ENCODE measurements at regions not wholly inside any gene's neighbourhood (a gene's known extent, or its start where the extent isn't known, plus 50 kb on each side); places are given as distances from the start of the nearest gene placed in this dataset.

DNA sequence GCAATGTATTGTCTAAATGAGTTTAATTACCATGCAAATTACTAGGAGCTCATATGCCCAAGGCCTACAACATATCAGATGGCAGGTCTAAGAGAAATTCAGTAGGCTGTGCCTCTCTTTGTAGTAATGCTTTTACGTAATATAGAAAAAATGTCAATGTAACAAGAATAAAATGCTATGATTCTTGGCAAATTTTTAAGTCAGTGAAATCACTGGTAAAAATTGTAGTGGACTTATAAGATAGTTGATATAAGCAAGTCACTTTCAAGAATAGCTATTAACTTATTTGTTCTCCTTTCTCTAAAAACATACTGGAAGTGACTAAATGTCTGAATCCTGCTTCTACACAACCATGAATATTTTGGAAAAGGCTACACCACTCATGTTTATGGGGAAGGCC lies 707.8 kb downstream of the TUSC7 start:
- no peak for DNase-seq

DNA sequence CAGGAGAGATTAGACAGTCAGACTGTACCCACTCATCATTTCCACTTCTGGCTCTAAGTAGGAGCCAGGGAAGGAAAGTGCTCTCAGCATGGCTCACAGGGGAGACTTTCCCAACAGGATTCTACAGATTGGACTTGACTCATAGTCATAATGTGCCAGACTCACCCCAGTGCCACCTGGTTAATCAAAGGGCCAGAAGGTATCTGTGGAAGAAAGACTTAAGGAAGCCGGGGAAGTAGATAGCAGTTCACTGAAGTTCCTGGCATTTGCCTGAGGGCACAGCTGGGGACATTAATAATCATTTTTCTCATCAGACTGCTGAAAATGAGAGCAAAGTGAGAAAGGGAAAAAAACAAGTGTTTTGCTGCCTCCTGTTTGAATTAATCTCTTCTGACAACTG lies 717.5 kb downstream of the TUSC7 start:
- DNase-seq: no peak

DNA sequence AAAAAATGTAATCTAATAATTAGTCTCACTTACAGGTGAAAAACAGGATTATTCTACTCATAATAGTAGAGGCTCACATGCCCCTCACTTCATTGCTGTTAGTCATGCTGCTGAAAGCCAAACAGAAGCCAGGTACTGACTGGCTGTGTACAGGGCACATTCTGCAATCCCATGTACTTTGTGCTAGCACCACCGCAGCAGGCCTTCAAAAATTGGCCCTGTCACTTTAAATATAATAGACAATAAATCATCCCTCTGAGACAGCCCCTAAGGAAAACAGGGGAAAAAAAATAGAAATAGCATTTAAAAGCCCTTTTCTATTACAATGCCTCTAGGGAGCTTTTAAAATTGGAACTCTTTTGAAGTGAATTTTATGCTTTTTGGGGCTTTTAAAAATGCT lies 723.8 kb downstream of the TUSC7 start:
- no peak for DNase-seq

DNA sequence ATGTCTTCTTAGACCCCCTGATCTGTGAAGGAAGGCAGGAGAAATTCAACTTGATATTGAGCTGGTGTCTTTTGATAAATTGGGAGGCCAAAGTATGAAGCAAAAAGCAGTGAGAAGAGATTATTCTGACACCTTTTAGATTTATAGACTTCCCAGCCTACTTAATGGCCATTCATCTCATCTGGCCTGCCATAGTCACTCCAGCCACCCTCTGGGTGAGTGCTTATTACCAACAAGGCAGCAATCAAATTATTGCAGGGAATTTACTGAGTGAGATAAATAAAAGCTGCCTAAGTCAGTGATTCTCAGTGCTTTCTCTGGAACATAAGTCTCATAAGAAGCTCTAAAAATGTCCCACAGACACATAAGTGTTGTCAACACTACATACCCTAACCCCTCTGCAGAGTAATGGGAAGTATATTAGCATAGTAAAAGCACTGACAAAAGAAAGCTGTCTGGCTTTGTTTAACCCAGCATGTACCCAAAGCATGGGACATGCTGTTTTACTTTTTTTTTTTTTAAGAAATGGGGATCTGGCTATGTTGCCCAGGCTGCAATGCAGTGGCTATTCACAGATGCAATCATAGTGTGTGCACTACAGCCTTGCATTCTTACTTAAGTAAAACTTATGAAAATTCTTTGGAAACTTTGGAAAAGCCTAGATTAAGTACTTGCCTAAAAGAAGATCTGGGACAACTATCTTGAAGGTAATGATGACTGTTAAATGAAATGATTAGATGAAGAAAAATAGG lies 725.3 kb downstream of the TUSC7 start:
- DNase-seq: no peak

DNA sequence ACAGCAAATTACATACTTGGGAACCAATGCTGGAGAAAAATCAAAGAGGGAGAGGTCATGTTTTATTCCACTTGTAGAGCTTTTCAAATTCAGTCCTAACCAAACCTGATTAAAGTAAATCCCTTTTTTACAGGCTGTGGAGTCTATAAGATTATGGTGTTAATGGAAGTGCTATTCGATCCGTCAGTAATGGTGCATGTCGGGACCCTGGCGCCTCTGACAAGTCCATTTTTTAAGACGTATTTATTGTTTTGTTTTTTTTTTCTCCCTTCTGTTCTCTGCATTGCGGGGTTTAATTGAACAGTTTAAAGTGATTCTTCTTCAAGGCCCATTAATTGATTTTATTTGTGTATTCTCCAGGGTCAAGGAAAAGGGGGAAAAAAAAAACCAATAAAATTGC lies 725.9 kb downstream of the TUSC7 start:
- no peak for DNase-seq

DNA sequence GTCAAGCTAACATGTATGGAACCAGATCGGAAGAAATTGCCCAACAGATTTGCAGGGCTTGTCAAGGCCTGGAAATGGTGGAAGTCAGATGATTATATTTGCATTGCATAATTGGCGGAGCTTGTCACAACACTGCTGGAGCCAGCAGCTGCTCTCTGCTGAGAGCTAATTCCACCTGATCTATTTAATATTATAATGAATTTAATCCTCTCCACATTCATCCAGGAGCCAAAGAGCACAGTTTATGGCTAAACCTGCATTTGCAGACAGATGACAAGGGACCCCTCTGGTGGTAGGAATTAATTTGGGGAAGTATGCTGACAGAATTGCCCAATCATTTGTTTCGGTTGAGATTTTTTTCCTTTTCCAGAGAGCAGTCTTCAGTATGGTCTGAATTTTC lies 730.2 kb downstream of the TUSC7 start:
- no peak for DNase-seq

DNA sequence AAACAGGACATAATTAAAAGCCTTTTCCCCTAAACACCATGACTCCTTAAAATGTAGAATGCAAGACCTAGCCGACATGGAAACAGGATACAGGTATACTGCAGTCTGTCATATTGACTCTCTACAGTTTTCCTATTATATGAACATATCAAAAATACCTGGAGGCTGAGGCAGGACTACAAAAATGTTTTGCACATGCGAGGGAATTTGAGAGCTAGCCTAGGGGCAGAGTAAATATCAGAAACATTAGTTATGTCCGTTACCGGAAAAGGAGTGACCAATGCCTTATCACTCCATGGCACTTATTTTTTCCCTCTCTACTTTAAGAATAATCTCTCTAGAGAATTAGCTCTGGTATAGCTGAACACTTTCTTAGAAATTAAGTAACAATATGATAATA lies 732.3 kb downstream of the TUSC7 start:
- DNase-seq: no peak

DNA sequence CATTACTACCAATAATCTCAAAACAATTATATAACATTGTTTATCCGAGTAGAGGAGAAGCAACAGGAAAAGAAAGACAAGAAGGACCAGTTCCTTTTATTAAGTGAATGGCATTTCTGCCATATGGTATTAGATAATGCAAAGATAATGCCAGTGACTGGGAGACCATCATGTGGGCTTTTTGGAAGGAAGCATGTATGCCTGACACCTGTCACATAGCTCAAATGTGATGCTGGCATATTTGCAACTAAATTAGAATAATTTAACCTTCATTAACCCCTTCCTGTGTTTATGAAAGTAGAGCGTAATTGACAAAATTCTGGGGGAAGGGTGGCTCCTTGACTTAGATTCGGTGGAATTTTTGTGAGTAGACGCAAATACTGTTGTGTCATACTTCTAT lies 733.0 kb downstream of the TUSC7 start:
- DNase-seq: no peak

DNA sequence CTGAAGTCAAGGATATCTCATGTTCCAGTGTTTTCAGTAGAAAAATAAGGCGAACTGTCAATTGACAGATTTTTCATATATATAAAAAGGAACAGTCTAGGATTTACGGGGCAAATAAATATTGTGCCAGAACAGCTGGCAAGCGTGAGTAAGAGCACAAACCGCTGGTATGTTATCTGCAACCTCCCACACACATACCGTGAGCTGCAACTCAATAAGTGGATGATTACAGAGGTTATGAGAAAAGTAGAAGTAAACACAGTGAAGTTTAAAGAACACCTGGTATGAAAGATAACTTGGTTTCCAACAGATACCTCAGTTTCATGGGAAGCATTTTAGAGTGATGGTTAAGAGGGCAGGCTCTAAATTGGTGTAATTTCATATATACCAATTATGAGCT lies 733.4 kb downstream of the TUSC7 start:
- DNase-seq: no peak

DNA sequence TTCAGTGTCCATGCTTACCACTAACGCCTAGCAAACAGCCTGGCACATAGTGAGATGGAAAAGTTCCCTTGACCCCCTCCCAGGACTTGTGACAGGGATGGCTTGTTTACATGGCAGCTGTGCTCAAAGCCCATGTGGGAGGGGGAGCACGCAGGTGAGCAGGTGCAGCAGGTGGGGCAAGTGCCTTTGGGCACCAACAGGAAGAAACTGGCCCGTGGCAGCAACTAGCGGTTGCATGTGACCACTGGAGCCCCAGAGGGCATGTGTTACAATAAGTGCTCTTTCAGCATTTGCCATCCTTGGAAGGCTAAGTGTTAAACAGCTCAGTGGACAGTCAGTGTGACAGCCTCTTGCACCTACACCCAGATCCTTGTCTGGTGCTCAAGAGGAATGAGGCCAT lies 734.6 kb downstream of the TUSC7 start:
- DNase-seq: no peak

DNA sequence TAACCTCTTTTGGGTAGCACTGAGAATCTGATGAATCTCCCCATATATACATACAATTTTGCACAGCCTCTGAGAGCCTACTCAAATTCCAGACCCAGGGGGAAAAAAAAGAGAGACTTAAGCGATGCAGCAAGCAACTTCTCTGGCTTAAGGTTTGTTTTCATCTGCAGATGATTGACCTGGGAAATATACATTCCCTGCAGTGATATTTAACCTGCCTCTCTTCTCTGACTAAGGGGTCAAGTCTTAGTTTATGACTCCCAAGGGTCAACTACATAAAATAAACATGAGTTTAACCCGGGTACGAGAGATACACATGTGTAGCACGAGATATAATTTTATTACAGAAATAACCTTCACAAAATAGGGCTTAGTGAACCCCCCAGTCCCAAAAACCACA lies 737.8 kb downstream of the TUSC7 start:
- no peak for DNase-seq

DNA sequence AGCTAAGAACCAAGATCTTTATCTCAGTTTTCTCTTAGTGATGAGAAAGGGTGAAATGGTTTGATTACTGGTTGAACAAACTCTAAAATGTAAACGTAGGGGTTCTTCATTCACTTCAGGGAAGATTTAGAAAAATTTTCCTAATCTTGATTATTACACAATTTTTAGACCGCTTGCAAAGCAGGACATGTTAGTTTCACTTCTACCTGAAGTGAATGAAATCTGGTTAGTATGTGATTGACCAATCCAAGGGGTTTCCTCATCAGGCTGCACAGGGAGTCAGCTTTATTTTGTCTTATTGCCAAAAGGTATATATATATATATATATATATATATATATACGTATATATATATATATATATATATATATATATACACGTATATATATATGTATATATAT lies 740.4 kb downstream of the TUSC7 start:
- no peak for DNase-seq

DNA sequence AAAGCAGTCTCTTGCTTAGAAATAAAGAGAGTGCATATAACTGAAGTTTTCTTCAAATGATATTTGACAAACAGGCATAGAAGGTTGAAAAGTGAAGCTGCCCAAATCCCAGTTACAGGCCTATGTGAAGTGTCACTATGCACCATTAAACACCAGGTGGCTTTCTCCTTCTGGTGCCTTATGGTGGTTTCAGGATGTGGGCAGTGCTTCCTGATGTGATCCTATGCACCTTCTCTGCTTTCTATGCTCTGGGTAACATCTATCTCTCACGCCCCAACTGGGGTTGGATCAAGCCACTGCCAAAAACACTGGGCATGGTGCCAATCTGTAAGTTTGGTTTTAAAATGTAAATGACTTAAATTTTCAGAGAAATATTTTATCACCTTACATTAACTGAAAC lies 744.7 kb downstream of the TUSC7 start:
- no peak for DNase-seq

DNA sequence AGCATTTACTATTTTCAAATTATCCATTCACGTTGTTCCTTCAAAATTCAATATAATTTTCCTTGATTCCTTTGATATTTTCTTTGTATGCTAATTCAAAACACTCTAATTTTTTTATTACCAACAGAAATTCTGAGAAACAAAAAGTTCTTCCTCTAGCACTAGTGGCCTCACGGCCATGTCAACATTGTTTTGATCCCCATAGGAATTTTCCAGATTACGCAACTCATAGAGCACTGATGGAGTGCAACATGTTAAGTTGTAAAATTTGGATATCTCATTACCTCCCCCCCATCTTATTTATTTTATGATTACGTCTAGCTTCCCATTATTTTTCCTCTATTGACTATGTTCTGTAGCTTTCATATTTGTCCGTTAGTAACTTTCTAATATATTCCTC lies 745.3 kb downstream of the TUSC7 start:
- no peak for DNase-seq

DNA sequence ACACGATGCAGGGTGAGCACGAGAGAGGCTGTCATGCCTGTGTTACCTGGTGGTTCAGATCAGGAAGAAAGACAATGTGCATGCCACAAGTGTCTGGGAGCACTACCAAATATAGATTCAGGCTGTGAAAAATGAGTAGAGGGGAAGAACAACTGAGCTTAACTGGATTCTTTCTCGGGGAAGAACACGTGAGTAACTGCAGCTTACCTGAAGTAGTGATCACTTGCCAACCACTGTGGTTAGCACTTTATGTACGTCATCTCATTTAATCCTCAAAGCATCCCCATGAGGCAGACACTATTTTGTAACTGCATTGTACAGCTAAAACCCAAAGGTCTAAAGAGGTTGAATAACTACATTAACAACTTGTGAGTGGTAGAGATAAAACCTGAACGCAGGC lies 746.2 kb downstream of the TUSC7 start:
- no peak for DNase-seq

DNA sequence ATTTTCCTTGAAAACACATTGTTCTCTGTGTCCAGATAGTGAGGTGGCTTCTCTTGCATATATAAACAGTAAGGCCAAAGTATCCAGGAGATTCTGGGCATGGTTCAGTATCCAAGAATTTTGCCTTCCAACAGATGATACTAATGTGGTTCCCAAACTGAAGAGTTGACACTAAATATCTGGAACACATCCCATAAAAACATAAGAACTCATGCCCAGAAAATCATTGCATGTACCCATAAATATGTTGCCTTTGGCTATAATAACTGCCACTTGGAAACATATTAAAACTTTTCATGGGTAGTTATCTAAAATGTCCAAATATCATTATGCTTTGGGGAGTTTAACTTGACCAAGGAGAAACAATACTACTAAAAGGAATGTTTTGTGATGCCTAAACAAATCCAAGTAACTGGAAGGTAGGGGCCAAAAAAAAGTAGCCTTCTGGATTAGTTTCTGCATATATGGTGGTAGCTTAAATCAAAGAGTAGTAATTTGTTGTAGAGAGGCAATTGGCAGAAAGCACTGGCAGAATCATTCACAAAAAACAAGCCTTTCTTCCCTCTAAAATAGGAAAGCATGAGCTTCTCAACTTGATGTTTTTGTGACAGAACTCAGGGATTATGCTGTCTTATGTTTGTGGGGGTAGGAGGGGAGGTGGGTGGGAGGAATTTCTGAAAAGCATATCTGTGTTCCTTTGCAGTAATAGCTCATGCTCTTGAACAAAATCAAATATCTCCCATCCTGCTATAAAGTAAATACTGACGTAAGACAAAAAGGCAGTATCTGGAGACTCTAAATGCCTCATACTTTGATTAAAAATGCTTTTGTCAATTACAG lies 753.9 kb downstream of the TUSC7 start:
- no peak for DNase-seq

DNA sequence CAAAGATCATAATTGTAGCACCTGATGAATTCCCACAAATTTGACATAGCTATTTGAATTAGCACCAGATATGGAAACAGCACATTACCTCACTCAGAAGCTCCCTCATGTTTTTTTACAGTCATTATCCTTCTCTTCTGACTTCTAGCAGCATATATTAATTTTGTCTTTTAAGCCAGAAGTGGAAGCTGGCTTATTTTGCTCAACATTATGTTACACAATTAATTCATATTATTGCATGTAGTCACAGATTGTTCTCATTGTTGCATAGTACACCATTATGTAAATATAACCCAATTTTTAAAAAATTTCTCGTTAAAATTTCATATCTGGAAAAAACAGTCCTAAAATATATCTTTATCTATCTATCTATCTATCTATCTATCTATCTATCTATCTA lies 762.3 kb downstream of the TUSC7 start:
- DNase-seq: no peak

DNA sequence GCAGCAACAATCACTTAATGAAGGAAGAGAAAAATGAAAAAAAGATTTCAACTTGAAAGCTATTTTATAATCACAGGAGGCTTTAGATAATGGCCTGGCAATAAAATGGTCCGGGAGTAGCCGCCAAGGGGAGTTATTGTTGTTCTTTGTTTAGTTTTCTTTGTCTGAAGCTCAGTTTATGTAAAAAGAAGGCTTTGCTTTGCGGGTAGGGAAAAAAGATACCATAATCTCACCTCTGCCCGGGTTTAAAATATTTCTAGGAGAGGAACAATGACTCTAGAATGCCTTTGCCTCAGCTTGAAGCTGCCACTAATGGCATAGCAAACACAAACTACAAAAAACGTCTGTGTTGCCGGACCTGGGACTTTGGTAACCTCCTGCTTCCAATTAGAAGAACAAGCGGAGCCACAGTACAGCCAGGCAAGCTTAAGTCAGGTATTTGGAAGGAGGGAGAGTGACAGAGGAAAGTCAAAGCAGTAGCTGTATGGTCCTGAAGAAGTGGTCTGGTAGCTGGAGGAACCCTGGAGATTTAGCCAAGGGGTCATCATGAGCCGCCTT lies 764.5 kb downstream of the TUSC7 start:
- no peak for DNase-seq

DNA sequence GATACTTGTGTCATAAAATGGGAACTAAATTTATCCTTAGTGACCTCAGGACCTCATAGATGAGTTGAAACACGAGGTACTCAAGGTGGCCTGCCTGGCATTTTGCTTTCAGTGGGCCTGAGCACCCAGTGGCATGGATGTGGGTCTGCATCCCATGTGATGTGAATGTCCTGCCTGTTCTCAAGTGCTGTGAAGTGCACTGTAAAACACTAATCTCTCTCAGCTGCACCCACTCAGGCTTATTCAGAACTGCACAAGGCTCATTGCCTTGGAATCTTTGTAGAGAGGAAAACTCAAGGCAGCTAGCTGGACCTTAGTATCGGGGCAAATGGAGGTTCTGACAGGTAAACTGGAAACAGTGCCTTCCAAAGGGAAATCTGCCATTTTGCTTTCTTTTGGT lies 767.0 kb downstream of the TUSC7 start:
- DNase-seq: no peak

DNA sequence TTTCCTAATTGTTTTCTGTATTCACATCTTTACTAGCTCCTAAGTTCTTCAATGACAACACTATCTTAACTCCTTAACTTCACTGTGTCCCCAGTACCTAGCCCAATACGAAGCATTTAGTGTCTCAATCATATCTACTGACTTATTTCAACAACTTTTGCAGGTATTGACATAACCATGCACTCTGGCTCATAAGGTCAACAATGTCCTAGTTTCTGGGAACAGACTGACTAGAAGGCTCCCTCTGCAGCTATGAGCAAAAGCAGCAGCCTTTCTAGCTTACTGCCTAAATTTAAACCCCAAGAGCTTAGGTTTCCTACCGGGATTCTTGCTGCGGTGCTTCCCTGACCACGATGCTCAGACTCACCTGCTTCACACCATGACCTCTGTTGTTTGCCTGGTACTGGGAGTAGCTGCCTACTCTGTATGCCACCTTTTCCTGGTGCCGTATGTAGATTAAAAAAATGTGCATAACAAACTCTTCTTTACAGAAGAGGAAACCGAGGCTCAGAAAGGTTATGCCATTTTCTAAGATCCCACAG lies 767.7 kb downstream of the TUSC7 start:
- no peak for DNase-seq

DNA sequence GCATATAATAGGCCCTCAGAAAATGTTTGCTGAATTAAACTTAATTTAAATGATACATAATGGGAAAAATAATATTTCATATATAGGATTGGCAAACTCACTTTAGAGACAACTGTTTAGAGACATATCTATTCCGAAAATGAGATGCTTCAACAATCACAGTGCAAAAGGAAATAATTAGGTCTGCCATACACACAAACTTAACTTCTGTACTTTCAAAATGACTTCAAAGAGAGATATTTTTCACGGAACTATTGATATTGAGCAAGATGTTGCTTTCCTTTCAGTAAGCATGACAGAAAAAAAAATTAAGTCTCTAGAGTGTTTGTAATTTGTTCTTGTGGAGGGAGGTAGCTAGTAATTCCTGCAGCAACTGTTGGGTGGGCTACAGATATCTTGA lies 769.5 kb downstream of the TUSC7 start:
- no peak for DNase-seq

DNA sequence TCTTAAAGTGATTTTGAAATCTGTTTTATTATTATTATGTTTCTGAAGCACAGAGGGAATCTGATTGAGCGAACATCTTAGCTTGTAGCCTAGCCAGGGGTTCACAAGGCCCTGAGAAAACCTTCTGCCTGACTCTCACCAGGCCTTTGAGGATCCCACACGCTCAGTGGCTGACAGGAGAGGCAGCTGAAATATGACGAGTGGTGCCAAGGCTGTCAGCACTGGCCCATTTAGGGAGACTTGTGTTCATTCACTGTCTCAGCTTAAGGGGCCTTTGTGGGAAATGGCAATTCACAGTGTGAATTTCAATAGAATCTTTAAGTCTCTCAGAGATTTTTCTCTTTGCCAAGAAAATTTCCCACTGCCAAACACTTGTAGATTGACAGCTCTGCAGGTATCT lies 770.9 kb downstream of the TUSC7 start:
- DNase-seq: no peak

DNA sequence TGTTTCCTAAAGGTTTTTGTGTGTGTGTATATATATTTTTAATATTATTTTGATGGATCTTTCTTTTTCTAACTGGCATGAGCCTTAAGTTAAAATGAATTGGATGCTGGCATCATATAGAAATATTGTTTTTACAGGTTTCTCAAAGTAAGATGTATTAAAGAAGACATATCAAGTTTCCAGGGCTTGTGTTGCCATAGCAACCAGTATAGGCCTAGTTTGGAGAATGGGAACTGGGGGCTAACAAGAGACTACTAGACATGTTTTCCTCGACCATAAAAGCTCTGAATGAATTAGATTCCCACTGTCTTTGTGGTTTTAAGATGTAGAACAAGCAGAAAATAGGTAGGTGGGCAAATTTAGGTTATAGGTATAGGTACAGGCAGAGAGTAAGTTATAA lies 771.4 kb downstream of the TUSC7 start:
- DNase-seq: no peak

DNA sequence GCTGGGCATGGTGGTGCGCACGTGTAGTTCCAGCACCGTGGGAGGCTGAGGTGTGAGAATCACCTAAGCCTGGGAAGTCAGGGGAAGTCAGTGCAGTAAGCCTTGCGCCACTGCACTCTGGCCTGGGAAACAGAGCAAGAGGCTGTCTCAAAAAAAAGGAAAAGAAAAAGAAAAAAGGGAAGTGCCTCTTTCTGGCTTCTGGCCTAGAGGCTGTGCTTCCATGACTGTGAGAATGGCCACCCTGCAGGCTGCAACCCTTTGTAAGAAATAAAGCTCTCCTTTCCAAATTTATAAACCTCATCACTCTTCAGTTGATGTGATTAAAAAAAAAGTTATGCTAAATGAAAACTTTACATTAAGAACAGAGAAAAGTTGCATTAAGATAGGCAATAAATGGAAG lies 774.3 kb downstream of the TUSC7 start:
- no peak for DNase-seq

All from effector CD4-positive, alpha-beta T cell (primary cell).